GM12873 (cell line): ENCODE measurements at regions not wholly inside any gene's neighbourhood (a gene's known extent, or its start where the extent isn't known, plus 50 kb on each side); places are given as distances from the start of the nearest gene placed in this dataset.

Experiments
- TF ChIP-seq, protein P1 (sequence below): IDR thresholded peaks from 2 replicates; pipeline ENCODE4 v1.5.1; 2012; ENCODE audit warnings: low read depth, mild to moderate bottlenecking, moderate library complexity, low read length, control low read depth; ENCODE audit not compliant: insufficient read depth; ENCODE audit errors: missing control alignments

DNA sequence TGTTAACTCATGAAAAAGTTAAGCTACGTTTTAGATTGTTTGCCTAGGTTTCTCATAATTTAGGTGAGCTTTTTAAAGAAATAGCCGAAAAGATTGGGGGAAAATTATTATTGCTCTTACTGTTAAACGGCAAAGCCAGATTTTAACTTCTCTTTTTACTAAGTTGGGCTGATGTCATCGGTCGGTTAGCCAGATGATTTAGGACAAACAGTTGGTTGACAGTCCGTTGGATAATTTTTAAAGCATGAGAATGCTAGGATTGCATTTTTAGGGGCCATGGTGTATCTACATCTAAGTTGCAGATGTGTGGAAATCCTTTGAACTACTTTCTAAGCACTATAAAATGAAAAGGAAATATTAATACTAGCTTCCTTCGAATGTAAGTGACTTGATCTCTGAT, 280.9 kb upstream of the AKR1E2 start:
- TF ChIP-seq, protein P1, sequence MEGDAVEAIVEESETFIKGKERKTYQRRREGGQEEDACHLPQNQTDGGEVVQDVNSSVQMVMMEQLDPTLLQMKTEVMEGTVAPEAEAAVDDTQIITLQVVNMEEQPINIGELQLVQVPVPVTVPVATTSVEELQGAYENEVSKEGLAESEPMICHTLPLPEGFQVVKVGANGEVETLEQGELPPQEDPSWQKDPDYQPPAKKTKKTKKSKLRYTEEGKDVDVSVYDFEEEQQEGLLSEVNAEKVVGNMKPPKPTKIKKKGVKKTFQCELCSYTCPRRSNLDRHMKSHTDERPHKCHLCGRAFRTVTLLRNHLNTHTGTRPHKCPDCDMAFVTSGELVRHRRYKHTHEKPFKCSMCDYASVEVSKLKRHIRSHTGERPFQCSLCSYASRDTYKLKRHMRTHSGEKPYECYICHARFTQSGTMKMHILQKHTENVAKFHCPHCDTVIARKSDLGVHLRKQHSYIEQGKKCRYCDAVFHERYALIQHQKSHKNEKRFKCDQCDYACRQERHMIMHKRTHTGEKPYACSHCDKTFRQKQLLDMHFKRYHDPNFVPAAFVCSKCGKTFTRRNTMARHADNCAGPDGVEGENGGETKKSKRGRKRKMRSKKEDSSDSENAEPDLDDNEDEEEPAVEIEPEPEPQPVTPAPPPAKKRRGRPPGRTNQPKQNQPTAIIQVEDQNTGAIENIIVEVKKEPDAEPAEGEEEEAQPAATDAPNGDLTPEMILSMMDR = no peak

DNA sequence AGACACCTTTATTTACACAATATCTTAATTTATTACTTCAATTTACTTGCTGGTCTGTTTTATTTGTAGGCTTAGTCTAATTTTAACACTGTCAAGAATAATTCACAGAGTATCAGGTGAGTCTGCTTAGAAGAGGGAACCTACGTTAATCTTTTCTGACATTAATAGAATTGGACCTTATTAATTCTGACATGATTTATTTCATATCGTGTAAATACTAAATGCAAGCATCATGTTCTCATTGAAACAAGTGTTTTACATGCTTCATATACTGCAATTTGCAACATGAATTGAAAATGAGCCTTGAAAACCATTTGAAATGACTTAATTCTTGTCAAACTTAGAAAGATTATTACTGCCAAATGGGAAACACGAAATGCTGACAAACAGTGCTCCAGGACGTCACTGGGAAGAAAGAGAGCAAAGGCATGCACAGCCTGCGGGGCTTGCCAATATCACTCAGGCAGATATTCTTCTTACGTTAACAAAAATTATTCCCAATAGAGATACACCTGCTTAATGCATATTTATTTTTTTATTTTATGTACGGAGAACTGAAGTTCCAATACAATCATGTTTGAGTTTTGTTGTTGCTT, 282.0 kb upstream of the AKR1E2 start:
- TF ChIP-seq, protein P1 = no peak

DNA sequence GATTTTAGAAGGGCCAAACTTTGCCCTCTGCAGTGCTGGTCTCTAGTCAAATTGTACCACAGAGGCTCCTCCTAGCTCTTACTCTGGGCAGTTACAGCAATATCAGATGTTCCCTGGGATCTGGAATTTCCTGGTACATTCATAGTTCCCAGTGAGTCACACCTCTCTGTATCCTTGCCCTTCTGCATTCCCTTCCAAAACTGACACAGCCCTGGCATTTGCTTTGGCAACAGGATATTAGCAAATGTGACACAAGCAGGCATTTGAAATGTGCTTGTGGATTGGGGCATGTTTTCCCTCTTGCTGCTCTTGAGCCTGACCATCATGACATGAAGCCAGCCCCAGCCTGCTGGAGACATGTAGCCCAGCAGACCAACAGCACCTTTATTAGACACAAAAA, 284.7 kb upstream of the AKR1E2 start:
- TF ChIP-seq, protein P1 = no peak

DNA sequence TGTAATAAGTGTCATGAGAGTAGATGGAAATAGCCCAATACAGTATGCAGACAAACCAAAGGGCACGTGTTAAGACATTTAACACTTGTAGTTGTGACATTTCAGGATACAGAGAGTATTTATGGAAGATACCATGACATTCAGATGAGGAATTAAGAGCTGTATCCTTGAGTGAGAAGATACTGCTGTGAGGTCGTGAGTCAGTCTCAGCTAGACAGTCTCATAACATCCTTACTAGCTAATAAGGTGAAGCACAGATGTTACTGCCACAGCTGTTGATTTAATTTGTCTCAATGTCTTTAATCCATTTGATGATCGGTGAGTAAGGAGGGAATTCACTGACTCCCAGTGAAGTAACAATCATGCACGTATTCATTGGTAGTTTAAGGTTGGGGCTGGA, 288.0 kb upstream of the AKR1E2 start:
- TF ChIP-seq, protein P1 = no peak

DNA sequence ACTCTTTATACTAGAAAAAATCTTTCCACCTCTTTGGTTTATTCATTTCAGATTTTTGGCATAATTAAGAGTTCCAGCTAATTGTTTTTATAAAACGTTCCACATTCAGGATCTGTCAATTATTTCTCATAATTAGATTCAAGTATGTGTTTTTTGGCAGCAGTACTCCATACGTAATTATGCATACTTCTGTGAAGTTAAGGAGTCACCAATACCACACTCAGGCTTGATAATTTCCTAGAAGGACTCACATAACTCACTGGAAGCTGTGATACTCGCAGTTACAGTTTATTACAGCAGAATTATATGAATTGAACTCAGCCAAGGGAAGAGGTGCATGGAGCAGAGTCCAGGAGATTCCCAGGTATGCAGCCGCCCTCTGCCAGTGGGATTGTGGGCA, 290.5 kb upstream of the AKR1E2 start:
- TF ChIP-seq, protein P1 = no peak

GRCh38 chr10:4533621-4534020, 292.4 kb upstream of the AKR1E2 start:
- TF ChIP-seq, protein P1 = no peak

- TF ChIP-seq, protein P1 = no peak
Measured at GRCh38 chr10:4532976-4533375, 293.0 kb upstream of the AKR1E2 start.
